ELR (cell line): ENCODE measurements at regions not wholly inside any gene's neighbourhood (a gene's known extent, or its start where the extent isn't known, plus 50 kb on each side); places are given as distances from the start of the nearest gene placed in this dataset.
"Not testable (repeated sequence)": the region's sequence is repeated elsewhere in the genome, so short reads cannot be mapped to it uniquely, and the experiment has no call there.

Source experiments
- DNase-seq: peaks from one replicate; pipeline ENCODE4 v3.0.0-alpha.2; 2015; ENCODE audit warnings: low read depth

- DNase-seq: no peak
Measured at GRCh38 chr5:124796495-124796894, 50.1 kb upstream of the ZNF608 start.

DNA sequence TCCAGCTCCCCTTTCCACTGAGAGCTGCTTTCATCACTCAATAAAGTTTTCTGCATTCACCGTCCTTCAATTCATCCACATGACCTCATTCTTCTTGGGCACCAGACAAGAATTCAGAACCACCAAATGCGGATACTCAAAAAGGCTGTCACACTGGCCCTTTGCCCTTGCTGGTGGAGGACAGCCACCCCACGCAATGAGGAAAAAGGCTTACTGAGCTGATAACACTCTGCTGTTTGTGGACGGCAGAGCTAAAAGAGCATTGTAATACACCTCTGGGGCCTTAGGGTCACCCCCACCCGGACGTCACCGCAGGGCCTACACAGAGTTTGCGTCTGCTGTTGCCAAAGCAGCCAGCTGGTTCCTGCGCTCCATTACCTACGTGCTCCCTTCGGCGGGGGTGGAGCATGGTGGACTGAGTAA is 51.2 kb upstream of the ZNF608 start:
- DNase-seq: no peak

DNA sequence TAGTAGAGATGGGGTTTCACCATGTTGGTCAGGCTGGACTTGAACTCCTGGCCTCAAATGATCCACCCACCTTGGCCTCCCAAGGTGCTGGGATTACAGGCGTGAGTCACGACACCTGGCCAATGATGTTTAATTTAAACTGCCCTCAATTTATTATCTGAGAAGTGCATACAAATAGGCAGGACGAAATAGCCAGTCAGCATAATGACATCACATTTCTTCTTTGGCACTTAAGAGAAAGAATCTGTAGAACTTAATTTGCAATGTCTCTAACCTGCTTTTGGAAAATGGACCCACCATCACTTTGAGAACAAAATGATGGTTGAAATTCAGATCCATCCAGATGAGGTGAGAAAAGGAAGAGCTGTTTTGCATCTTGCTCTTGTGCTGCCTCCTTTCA is 52.5 kb upstream of the ZNF608 start:
- DNase-seq: no peak

- no peak for DNase-seq
Measured at GRCh38 chr5:124801551-124801950, 55.1 kb upstream of the ZNF608 start.

DNA sequence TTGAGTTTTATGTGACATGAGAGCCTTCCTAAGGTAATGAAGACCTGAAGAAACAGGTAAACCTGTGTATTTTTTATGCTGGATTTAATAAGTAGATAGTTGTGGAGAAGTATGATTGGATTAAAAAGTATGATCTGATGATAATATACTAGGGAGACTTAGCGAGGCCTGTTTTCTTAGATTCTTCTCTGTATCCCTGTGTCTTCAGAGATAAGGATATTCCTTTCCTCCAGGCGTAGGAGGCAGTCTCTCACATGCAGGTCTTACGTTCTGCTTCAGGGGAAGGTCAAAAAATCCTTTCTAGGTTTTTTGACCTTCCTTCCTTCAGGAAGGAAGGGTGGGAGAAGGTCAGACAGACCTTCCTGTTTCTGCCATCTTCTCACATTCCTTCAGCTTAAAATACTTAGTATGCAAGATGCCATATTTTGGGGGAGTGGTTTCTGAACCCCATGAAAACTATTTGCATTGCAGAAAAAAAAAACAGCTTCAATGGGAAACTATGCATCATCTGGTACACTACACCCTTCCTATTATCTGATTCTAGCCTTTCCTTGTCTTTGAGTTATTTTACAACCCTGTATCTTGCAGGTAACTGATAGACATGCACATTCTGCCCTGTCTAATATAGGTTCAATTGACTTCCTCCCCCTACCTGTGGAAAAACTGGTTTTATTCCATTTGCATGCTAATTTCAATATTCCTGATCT is 57.3 kb upstream of the ZNF608 start:
- DNase-seq: no peak

DNA sequence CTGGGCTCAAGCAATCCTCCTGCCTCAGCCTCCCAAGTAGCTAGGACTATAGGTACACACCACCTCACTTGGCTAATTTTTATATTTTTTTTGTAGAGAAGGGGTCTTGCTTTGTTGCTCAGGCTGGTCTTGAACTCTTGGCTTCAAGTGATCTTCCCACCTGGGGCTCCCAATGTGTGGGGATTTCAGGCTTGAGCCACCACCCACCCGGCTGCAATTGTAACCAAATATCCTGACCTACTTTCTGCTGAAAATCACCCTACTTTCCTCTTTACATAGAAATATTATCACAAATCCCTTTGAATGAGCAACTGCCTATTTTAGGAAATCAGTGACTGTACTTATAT is 59.6 kb upstream of the ZNF608 start:
- DNase-seq: no peak

- DNase-seq: no peak
Measured at GRCh38 chr5:124806373-124807077, 60.1 kb upstream of the ZNF608 start.

DNA sequence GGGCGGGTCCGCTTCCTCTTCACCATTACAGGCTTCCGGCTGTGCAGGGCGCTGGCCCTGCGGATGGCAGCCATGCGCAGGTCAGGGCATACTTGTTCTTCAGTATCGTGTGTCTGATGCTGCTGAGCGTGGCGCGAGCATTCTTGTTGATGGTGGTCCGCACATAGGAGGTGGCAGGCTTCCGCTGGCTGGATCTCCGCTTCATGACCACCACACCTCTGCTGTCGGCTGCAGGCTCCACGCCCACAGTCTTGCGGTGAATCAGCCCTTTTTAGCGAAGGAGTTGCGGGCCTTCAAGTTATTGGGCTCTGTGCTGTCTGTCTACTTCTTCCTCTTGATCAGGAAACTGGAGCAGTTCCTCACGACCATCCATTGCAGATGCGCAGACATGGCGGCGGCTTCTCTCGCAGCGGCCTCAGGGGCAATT is 62.4 kb upstream of the ZNF608 start:
- no peak for DNase-seq

- no peak for DNase-seq
Measured at GRCh38 chr5:124810396-124811006, 64.1 kb upstream of the ZNF608 start.

DNA sequence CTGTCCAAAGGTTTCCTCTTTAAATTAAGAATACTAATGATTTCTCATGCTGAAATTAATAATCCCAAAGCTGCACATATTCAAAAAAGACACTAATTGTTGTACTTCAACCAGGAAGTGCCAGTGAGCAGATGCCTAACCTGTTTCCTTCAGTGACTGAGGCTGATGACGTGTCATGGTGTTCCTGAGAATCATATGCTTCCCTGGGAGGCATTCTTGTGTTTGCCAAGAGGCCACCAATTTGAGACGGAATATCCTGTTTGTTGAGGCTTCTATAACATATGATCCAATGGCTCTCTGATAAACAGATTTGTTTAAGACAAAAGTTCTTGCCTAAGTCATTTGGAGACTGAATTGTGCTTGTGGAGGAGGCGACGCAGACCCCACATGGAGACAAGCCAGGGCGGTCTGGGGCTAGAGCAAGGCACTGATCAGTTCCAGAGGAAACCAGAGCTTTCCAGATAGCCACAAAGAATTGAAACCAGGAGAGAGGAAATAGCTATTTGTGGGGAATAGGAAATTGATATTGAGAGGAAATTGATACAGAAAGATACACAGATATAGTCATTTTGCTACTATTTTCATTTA is 66.4 kb upstream of the ZNF608 start:
- DNase-seq: no peak

DNA sequence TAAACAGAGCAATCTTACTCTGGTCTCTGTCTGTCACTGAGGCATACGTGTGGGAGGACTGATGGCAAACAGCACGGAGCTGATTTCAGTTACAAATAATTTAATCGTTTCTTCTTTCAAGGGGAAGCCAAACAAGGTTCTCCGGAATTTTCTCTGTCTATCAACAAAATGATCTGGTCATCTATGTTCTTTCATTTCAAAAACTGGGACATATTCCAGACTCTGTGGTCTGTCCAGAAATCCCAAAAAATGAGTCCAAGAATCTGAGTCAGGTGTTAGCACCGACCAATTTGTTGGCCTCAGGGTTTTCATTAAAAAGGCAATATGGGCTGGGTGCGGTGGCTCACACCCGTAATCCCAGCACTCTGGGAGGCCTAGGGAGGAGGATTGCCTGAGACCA is 69.9 kb upstream of the ZNF608 start:
- DNase-seq: no peak

- no peak for DNase-seq
Measured at GRCh38 chr5:124819201-124819600, 72.8 kb upstream of the ZNF608 start.

DNA sequence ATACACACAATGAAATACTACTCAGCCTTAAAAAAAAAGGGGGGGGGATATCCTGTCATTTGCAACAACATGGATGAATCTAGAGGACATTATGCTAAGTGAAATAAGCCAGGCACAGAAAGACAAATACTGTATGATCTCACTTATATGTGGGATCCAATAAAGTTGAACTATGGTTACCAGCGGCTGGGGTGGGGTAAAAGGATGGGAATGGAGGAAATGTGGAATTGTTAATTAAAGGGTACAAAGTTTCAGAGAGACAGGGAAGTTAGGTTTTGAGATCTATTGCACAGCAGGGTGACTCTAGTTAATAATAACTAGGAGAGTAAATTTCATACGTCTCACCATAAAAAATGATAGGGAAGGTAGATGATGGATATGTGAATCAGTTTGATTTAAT is 76.2 kb upstream of the ZNF608 start:
- no peak for DNase-seq

DNA sequence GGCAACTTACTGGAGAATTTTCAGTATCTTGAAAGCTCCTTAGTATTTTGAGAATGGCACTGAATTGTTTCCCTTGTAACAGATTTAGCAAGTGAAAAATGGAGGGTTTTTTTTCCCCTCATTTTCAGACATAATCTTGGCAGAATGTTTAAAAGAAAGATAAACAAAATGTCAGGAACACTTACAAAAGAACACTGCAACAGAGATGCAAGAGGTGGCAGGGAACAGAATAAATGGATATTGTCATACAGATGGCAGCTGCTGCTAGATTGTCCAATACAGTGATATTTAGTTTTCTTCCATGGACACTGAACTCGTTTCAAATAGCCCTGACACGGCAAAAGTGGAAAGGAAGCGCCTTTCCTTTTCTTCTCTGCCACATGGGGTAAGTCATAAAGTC is 76.9 kb upstream of the ZNF608 start:
- DNase-seq: no peak

DNA sequence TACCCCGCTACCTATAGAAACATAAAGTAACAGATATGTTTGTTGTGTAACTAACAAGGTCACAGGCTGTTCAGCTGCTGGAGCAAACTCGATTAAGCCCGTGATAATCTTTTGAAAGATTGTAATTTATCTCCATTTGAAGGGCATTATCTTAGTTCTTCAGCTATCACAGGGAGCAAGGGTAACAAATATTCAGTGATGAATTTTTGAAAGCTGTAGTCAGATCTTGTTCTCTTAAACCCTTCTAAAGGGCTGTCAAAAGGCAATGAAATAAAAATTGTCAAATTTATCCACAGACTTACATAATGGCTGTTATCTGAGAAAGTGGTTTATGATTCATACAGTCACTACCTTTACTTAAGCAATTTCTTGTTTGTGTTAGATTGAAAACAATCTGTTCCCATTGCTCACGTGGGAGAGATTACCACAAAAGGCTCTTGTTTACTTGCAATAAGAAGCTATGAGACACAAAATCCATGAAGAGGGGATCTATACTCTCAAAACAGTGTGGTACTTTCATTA is 78.3 kb upstream of the ZNF608 start:
- DNase-seq: peak; percentile 28

- DNase-seq: no peak
Measured at GRCh38 chr5:124825250-124825982, 79.0 kb upstream of the ZNF608 start.

DNA sequence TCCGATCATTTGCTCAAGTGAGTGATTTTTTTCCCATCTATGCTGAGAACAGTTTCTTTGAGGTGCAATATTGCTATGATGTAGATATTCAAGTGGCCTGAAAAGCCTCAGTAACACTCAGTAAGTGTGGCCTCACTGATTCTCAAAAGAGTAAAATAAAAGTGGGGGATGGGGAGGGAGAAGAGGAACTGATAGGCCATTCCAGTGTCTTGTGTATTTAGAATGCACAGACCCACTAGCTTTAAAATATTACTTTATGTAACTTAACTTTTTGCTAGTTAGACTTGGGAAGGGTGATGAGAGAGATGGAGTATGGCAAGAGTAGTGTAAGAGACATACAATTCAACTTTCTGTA is 79.5 kb upstream of the ZNF608 start:
- no peak for DNase-seq

GRCh38 chr5:124828731-124829234 is 82.3 kb upstream of the ZNF608 start:
- no peak for DNase-seq

DNA sequence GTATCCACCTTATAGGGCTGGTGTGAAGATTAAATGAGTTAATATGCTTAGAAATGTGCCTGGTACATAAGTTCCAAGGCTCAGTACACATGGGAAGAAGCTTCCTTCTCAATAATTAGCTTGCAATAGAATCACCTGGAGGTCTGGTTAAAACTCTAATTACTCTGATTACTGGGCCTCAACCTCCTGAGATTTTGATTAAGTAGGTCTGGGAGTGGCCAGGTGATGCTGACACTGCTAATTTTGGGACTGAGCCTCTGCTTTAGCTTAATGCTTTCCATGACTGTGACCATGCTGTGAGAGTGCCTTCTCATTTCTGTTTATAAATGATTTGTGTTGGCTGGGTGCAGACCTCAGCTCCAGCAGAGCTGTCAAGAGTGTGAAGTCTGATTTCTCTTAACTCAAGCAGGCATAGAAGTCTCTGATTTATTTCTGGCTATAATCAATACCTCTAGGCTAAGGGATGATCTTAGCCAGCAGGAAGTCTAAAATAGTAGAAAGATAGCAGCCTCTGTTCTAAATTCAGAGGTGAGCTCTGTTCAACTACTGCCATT is 85.3 kb upstream of the ZNF608 start:
- no peak for DNase-seq

GRCh38 chr5:124832510-124832909 is 86.1 kb upstream of the ZNF608 start:
- no peak for DNase-seq

GRCh38 chr5:124836314-124836713 is 89.9 kb upstream of the ZNF608 start:
- not testable (repeated sequence) for DNase-seq
